Endothelial cell (in vitro differentiated cells): ENCODE measurements at regions not wholly inside any gene's neighbourhood (a gene's known extent, or its start where the extent isn't known, plus 50 kb on each side); places are given as distances from the start of the nearest gene placed in this dataset.

Experiments used
- DNase-seq: peaks from one replicate; pipeline ENCODE4 v3.0.0; 2021; ENCODE audit warnings: low spot score
- H3K27ac Mint-ChIP-seq: one replicate; pipeline ENCODE4 v1.8.0; 2021; ENCODE audit warnings: mixed read lengths, inconsistent platforms; ENCODE audit not compliant: unreplicated experiment
- H3K27me3 Mint-ChIP-seq: one replicate; pipeline ENCODE4 v1.8.0; 2021; ENCODE audit warnings: mild to moderate bottlenecking, moderate library complexity, mixed read lengths, inconsistent platforms; ENCODE audit not compliant: unreplicated experiment
- H3K36me3 Mint-ChIP-seq: one replicate; pipeline ENCODE4 v1.8.0; 2021; ENCODE audit warnings: mild to moderate bottlenecking, low read depth, mixed read lengths, inconsistent platforms; ENCODE audit not compliant: unreplicated experiment
- H3K4me1 Mint-ChIP-seq: one replicate; pipeline ENCODE4 v1.8.0; 2021; ENCODE audit warnings: mild to moderate bottlenecking, mixed read lengths, inconsistent platforms; ENCODE audit not compliant: unreplicated experiment
- H3K4me3 Mint-ChIP-seq: one replicate; pipeline ENCODE4 v1.8.0; 2021; ENCODE audit warnings: mild to moderate bottlenecking, mixed read lengths, inconsistent platforms; ENCODE audit not compliant: unreplicated experiment
- H3K9me3 Mint-ChIP-seq: one replicate; pipeline ENCODE4 v1.8.0; 2021; ENCODE audit warnings: mixed read lengths, inconsistent platforms; ENCODE audit not compliant: unreplicated experiment
- TF ChIP-seq, protein P1 (sequence below): fragments of 200-600 bp; sonication (generic); IDR thresholded peaks from one replicate; pipeline ENCODE4 v1.5.0; 2021; ENCODE audit warnings: antibody characterized with exemption; ENCODE audit not compliant: unreplicated experiment

DNA sequence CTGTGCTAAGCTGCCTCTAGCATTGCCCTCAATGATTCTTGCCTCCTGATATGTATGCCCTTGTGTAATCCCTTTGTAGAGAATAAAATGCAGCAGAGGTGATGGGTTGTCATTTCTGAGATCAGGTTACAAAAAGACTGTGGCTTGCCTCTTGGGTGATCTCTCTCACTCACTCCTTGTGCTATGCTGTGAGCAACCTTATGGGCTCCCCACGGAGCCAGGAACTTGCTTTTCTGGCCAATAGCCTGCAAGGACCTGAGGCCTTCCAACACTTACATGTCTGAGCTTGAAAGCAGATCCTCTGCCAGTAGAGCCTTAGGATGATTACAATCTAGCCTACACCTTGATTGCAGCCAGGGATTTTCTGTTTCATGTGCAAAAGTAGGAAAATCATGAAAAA, 123.1 kb upstream of the XIRP2 start:
- Mint-ChIP-seq H3K27ac (no peak overlapping the region), H3K27me3 (no peaks in the 10 kb centered on the region), H3K4me1 (no peaks in the 10 kb centered on the region), H3K4me3 (no peak overlapping the region), H3K9me3 (no peaks in the 10 kb centered on the region), H3K36me3 (no peaks in the 10 kb centered on the region)
- no peak for DNase-seq
- TF ChIP-seq, protein P1, sequence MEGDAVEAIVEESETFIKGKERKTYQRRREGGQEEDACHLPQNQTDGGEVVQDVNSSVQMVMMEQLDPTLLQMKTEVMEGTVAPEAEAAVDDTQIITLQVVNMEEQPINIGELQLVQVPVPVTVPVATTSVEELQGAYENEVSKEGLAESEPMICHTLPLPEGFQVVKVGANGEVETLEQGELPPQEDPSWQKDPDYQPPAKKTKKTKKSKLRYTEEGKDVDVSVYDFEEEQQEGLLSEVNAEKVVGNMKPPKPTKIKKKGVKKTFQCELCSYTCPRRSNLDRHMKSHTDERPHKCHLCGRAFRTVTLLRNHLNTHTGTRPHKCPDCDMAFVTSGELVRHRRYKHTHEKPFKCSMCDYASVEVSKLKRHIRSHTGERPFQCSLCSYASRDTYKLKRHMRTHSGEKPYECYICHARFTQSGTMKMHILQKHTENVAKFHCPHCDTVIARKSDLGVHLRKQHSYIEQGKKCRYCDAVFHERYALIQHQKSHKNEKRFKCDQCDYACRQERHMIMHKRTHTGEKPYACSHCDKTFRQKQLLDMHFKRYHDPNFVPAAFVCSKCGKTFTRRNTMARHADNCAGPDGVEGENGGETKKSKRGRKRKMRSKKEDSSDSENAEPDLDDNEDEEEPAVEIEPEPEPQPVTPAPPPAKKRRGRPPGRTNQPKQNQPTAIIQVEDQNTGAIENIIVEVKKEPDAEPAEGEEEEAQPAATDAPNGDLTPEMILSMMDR, result no peak

DNA sequence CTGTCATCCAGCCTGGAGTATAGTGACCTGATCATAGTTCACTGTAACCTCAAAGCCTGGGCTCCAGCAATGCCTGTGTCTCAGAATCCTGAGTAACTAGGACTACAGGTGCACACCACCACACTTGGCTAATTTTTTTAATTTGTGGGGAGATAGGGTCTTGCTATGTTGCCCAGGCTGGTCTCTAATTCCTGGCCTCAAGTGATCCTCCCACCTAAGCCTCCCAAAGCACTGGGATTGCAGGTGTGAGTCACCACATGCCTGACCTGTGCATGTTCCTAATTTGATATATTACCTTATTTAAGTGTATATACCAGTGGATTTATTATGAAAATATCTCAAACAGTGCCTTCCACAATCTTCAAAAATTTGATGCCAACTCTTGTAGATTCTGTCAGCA, 123.6 kb upstream of the XIRP2 start:
- TF ChIP-seq, protein P1, result no peak
- Mint-ChIP-seq H3K27me3 (no peaks in the 10 kb centered on the region), H3K4me1 (no peaks in the 10 kb centered on the region), H3K36me3 (no peaks in the 10 kb centered on the region), H3K9me3 (no peaks in the 10 kb centered on the region), H3K4me3 (no peak overlapping the region), H3K27ac (no peak overlapping the region)
- DNase-seq, result no peak

DNA sequence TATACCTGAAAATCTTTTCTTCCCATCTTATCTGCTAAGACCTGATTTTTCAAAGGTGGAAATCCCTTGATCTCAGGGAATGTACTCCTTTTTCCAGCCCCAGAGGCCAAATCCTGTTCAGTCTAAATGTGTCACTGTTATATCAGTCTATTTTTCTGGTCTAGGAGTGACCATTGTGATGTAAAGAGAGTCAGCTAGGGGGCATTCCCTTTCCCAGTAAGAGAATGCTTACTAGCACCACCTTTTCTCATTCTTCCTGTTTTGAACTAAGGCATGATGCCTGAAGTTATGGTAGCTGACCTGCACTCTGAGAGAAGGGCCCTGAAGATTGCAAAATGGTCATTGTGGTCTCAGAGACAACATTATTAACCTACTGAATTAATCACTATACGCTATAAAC, 124.1 kb upstream of the XIRP2 start:
- Mint-ChIP-seq H3K4me1 (no peaks in the 10 kb centered on the region), H3K27ac (no peak overlapping the region), H3K4me3 (no peak overlapping the region), H3K9me3 (no peaks in the 10 kb centered on the region), H3K27me3 (no peaks in the 10 kb centered on the region), H3K36me3 (no peaks in the 10 kb centered on the region)
- DNase-seq, result no peak
- TF ChIP-seq, protein P1, result no peak

DNA sequence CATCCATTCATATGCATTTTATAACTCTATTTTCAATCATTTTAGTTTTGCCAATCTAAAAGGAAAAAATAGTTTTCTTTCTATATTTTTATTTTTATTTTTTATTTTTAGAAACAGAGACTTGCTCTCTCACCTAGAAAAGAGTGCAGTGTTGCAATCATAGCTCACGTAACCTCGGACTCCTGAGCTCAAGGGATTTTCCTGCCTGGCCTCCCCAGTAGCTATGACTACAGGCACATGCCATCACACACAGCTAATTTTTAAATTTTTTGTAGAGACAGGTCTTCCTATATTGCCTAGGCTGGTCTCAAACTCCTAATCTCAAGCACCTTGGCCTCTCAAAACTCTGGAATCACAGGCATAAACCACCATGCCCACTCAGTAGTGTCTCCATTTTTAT, 125.5 kb upstream of the XIRP2 start:
- TF ChIP-seq, protein P1, result no peak
- Mint-ChIP-seq H3K4me3 (no peak overlapping the region), H3K36me3 (no peaks in the 10 kb centered on the region), H3K27ac (no peak overlapping the region), H3K27me3 (no peaks in the 10 kb centered on the region), H3K9me3 (no peaks in the 10 kb centered on the region), H3K4me1 (no peaks in the 10 kb centered on the region)
- DNase-seq, result no peak

DNA sequence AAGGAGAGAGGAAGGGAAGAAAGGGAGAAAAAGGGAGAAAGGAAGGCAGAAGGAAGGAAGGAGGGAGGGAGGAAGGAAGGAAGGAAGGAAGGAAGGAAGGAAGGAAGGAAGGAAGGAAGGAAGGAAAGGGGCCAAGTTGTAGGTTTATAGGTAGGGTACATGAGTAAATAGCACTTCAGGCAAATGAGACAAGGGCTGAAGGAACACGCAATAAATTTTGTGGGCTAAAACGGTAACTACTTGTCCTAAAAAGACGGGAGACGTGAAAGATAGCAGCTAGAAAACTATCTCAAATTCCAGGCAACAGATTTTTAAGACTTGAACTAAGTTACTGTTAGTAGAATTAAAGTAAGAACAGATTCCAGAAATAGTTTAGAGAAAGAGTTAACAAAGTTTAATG, 129.3 kb upstream of the XIRP2 start:
- TF ChIP-seq, protein P1, result no peak

More for the DNA sequence above, 129.3 kb upstream of the XIRP2 start:
- DNase-seq, result no peak
- H3K27ac Mint-ChIP-seq, result no peak overlapping the region
- no peaks in the 10 kb centered on the region for H3K4me1 Mint-ChIP-seq
- H3K4me3 Mint-ChIP-seq, result no peak overlapping the region
- H3K36me3 Mint-ChIP-seq, result no peaks in the 10 kb centered on the region
- no peaks in the 10 kb centered on the region for H3K27me3 Mint-ChIP-seq
- H3K9me3 Mint-ChIP-seq, result no peaks in the 10 kb centered on the region
